ENCODE measurements at regions not wholly inside any gene's neighbourhood (a gene's known extent, or its start where the extent isn't known, plus 50 kb on each side); places are given as distances from the start of the nearest gene placed in this dataset.
A peak's percentile ranks its signal among the peaks of the same experiment; 100 is the strongest.
"Not testable (repeated sequence)": the region's sequence is repeated elsewhere in the genome, so short reads cannot be mapped to it uniquely, and the experiment has no call there.

- no peak for DNase-seq (ENCODE audit: low read depth, low spot score)
These were observed 351.7 kb downstream of the SPRY2 start for GRCh38 chr13:79989217-79989661.

- DNase-seq (ENCODE audit: low read depth, low spot score) = no peak
These were observed 352.4 kb downstream of the SPRY2 start for GRCh38 chr13:79988573-79988972.

- no peak for DNase-seq (ENCODE audit: low read depth, low spot score)
These were observed 353.2 kb downstream of the SPRY2 start for GRCh38 chr13:79987761-79988160.

GRCh38 chr13:79987323-79987722, 353.6 kb downstream of the SPRY2 start:
- no peak for DNase-seq (ENCODE audit: low read depth, low spot score)

- DNase-seq (ENCODE audit: low read depth, low spot score) = no peak
These were observed 354.0 kb downstream of the SPRY2 start for GRCh38 chr13:79986890-79987289.

- not testable (repeated sequence) for DNase-seq (ENCODE audit: low read depth, low spot score)
These were observed 365.8 kb downstream of the SPRY2 start for GRCh38 chr13:79974935-79975650.

- DNase-seq (ENCODE audit: low read depth, low spot score) = no peak
These were observed 367.4 kb downstream of the SPRY2 start for GRCh38 chr13:79973533-79973963.

- DNase-seq (ENCODE audit: low read depth, low spot score) = no peak
These were observed 368.8 kb downstream of the SPRY2 start for GRCh38 chr13:79972066-79972569.

GRCh38 chr13:79966493-79966895, 374.4 kb downstream of the SPRY2 start:
- DNase-seq (ENCODE audit: low read depth, low spot score) = no peak

- DNase-seq (ENCODE audit: low read depth, low spot score) = no peak
These were observed 374.9 kb downstream of the SPRY2 start for GRCh38 chr13:79966059-79966458.

GRCh38 chr13:79946556-79946955, 394.4 kb downstream of the SPRY2 start:
- DNase-seq (ENCODE audit: low read depth, low spot score) = no peak

- no peak for DNase-seq (ENCODE audit: low read depth, low spot score)
These were observed 397.4 kb downstream of the SPRY2 start for GRCh38 chr13:79943346-79944023.

GRCh38 chr13:79941752-79942151, 399.2 kb downstream of the SPRY2 start:
- DNase-seq (ENCODE audit: low read depth, low spot score) = no peak

GRCh38 chr13:79939689-79940088, 401.2 kb downstream of the SPRY2 start:
- DNase-seq (ENCODE audit: low read depth, low spot score) = no peak

- no peak for DNase-seq (ENCODE audit: low read depth, low spot score)
These were observed 403.1 kb downstream of the SPRY2 start for GRCh38 chr13:79937771-79938216.

- no peak for DNase-seq (ENCODE audit: low read depth, low spot score)
These were observed 403.6 kb downstream of the SPRY2 start for GRCh38 chr13:79937311-79937710.

- peak; percentile 84 for DNase-seq (ENCODE audit: low read depth, low spot score)
These were observed 404.4 kb downstream of the SPRY2 start for GRCh38 chr13:79936368-79937136.

- DNase-seq (ENCODE audit: low read depth, low spot score) = no peak
These were observed 405.8 kb downstream of the SPRY2 start for GRCh38 chr13:79935121-79935520.

- no peak for DNase-seq (ENCODE audit: low read depth, low spot score)
These were observed 407.5 kb downstream of the SPRY2 start for GRCh38 chr13:79933389-79933788.

GRCh38 chr13:79932556-79932955, 408.4 kb downstream of the SPRY2 start:
- no peak for DNase-seq (ENCODE audit: low read depth, low spot score)

GRCh38 chr13:79923973-79924556, 416.9 kb downstream of the SPRY2 start:
- not testable (repeated sequence) for DNase-seq (ENCODE audit: low read depth, low spot score)

GRCh38 chr13:79919091-79919490, 421.8 kb downstream of the SPRY2 start:
- no peak for DNase-seq (ENCODE audit: low read depth, low spot score)

All from brain pericyte (primary cell).